GM10248 (cell line): ENCODE measurements at regions not wholly inside any gene's neighbourhood (a gene's known extent, or its start where the extent isn't known, plus 50 kb on each side); places are given as distances from the start of the nearest gene placed in this dataset.

Experiments
- CTCF ChIA-PET: fragments of 300-600 bp; sonication (Branson Sonifier 250); formaldehyde crosslinking; extraction: SDS; loops from one replicate; lab custom pipeline; 2021; ENCODE audit warnings: antibody characterized with exemption; lab: Yijun Ruan, JAX
- POLR2A ChIA-PET: fragments of 350-650 bp; sonication (Branson Sonifier 250); formaldehyde crosslinking; extraction: SDS; loops from one replicate; lab custom pipeline; 2020; ENCODE audit warnings: antibody characterized with exemption; lab: Yijun Ruan, JAX
- DNase-seq: peaks from one replicate; pipeline ENCODE4 v3.0.0; 2012; ENCODE audit errors: extremely low spot score
- TF ChIP-seq, protein P1 (sequence below): IDR thresholded peaks from 2 replicates; pipeline ENCODE4 v1.5.1; 2012; ENCODE audit warnings: mild to moderate bottlenecking, low read depth; ENCODE audit errors: extremely low read depth, missing control alignments, control extremely low read depth

DNA sequence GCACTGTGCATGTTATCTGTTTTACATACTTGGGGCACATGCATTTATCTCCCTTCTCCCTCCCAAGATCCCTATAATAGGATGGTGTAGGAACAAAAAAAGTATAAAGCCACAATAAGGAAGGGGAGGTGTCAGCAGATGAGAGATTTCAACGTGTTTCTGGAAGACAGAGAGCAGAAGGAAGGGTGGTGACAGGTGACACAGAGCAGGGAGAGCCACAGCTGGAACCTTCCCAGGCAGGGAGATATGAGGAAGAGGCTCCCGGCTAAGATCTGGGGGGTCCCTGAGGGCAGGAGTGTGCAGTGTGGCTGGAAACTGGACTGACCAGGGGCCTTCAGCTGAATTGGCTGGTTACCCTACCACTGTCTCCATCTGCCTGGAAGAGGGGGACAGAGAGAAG is 107.4 kb downstream of the BCOR start:
- no peak for DNase-seq
- ChIA-PET CTCF (no interaction called here), POLR2A (no interaction called here)
- TF ChIP-seq, protein P1, sequence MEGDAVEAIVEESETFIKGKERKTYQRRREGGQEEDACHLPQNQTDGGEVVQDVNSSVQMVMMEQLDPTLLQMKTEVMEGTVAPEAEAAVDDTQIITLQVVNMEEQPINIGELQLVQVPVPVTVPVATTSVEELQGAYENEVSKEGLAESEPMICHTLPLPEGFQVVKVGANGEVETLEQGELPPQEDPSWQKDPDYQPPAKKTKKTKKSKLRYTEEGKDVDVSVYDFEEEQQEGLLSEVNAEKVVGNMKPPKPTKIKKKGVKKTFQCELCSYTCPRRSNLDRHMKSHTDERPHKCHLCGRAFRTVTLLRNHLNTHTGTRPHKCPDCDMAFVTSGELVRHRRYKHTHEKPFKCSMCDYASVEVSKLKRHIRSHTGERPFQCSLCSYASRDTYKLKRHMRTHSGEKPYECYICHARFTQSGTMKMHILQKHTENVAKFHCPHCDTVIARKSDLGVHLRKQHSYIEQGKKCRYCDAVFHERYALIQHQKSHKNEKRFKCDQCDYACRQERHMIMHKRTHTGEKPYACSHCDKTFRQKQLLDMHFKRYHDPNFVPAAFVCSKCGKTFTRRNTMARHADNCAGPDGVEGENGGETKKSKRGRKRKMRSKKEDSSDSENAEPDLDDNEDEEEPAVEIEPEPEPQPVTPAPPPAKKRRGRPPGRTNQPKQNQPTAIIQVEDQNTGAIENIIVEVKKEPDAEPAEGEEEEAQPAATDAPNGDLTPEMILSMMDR = no peak

DNA sequence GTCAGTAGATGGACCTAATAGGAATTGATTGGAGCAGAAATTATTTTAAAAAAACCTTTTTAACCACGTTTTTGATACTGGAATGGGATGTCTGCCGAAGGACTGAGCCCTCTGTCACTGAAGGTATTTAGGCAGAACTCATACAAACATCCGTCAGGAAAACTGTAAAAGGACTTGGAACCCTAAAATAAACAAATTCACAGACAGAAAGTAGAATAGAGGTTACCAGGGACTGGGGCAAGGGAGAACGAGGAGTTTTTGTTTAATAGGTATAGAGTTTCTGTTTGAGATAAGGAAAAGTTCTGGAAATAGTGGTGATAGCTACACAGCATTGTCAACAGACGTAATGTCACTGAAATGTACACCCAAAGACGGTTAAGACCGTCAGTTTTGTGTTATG is 105.5 kb downstream of the BCOR start:
- CTCF ChIA-PET = no interaction called here
- no peak for DNase-seq
- TF ChIP-seq, protein P1 = no peak
- POLR2A ChIA-PET = no interaction called here

DNA sequence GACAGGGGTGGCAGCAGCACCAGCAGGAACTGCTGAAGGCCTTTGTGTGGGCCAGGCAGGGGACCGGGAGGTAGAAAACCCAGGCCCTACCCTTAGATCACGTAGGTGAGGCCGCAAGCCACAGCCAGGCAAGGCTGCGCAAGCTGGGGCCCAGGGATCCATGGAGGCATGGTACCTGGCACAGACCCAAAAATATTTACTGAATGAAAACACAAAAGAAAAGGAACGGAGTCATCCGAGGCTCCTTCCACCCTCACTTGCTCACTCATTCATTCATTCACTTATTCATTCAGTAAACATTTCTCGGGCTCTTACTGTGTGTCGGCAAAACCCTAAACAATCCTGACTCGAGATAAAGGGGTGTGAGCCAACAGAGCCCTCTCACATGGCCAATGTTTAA is 102.3 kb downstream of the BCOR start:
- POLR2A ChIA-PET = no interaction called here
- CTCF ChIA-PET = interaction anchor here (1.3 kb wide), 1 partner anchor 9 kb away, joined by 3 read pairs; no protein-coding TSS in a partner anchor
- no peak for DNase-seq
- TF ChIP-seq, protein P1 = no peak

DNA sequence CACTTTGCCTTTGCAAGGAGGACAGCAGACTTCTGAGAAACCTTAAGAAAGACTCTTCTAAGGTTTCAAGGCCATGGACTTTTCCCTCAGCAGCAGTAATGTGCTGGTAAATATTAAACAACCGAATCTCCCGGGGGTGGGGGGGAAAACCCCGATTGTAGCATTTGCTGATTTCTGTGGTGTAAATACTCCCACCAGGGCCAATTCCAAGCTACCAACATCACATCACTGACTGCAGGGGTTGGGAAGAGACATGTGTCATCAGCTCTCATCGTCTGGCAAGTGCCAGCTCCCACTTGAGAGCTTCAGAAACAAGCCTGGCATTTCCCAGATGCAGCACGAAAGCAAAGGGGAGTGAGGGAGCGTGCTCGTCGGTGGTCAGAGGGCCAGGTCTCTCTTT is 101.2 kb downstream of the BCOR start:
- TF ChIP-seq, protein P1 = no peak
- CTCF ChIA-PET = no interaction called here

DNA sequence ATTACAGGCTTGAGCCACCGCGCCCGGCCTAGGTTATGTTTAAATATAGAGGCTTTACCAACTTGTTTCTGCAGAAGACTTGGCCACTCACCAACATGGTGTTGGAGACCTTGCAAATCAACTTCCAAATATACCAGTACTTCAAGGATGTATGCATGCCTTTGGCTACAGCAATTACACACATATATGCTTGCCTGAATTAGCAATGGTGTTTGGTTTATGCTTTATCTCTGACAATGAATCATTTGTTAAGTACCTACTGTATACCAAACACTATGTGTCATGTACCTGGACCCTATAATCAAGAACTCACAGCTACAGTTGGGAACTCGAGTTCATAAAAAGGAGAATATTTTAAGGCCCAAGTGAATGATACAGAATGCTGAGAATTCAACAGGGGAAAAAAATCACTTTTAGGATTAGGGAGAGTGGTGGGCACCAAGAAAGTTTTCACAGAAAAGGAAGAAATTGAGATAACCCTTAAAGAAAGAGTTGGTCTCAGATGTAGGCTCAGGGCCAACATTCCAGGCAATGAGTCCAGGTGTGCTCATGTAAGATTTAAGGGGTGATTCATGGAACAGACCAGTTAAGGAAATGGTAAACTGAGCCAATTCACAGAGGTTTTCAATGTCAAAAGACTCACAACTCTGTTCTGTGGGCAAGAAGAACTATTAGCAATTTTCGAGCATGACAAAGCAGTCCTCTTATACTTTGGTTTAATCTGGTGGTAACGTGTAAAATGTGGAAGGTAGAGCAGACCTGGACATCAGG is 98.9 kb downstream of the BCOR start:
- POLR2A ChIA-PET = no interaction called here
- TF ChIP-seq, protein P1 = no peak
- CTCF ChIA-PET = no interaction called here
- DNase-seq = no peak

More for the DNA sequence above, 101.2 kb downstream of the BCOR start:
- POLR2A ChIA-PET = no interaction called here
- DNase-seq = no peak
